ENCODE measurements at regions not wholly inside any gene's neighbourhood (a gene's known extent, or its start where the extent isn't known, plus 50 kb on each side); places are given as distances from the start of the nearest gene placed in this dataset.

- TF ChIP-seq STAT6 (CRISPR knock-in tag; conservative IDR thresholded peaks at IDR 0.05; ENCODE audit: low read depth) (no peak), EMX1 (CRISPR knock-in tag; IDR thresholded peaks at IDR 0.05) (no peak)
Measured at GRCh38 chr5:166398131-166398530, 1893.3 kb upstream of the WWC1 start.
